SK-N-SH (cell line): ENCODE measurements at regions not wholly inside any gene's neighbourhood (a gene's known extent, or its start where the extent isn't known, plus 50 kb on each side); places are given as distances from the start of the nearest gene placed in this dataset.

ENCODE experiments used
- CTCF ChIA-PET: fragments of 300-600, 350-600 bp; formaldehyde crosslinking; extraction: SDS; loops from one replicate; lab custom pipeline; 2021; lab: Yijun Ruan, JAX
- POLR2A ChIA-PET: fragments of 350-600 bp; sonication (Branson Sonifier 250); formaldehyde crosslinking; extraction: SDS; loops from one replicate; lab custom pipeline; 2020; ENCODE audit warnings: antibody characterized with exemption, inconsistent platforms; lab: Yijun Ruan, JAX
- DNase-seq: peaks from one replicate; pipeline ENCODE4 v3.0.0; 2012
- H2AFZ ChIP-seq: fragments of 200-600 bp; sonication (generic); 2 replicates; pipeline ENCODE4 v1.8.1; 2016; ENCODE audit warnings: antibody characterized with exemption, mild to moderate bottlenecking, low read depth
- H3F3A ChIP-seq: fragments of 200-600 bp; sonication (generic); replicated peaks from 2 replicates; pipeline ENCODE3; 2016; ENCODE audit warnings: antibody characterized with exemption, mild to moderate bottlenecking; ENCODE audit not compliant: insufficient read depth
- H3K27ac ChIP-seq, 2 experiments: fragments of 200-500 bp in 1 of 2; fragments of 200-600 bp in 1 of 2; sonication (Bioruptor generic) in 1 of 2; sonication (generic), shearing (Covaris generic) in 1 of 2; 2 replicates each; pipeline versions ENCODE4 v1.5.1 to v1.6.1; 2014 to 2016; ENCODE audit warnings: low read depth in 2 of 2, inconsistent platforms in 1 of 2, low read length in 1 of 2, mild to moderate bottlenecking in 1 of 2, mixed read lengths in 1 of 2
- H3K27me3 ChIP-seq: fragments of 200-600 bp; sonication (generic), shearing (Covaris generic); 2 replicates; pipeline ENCODE4 v1.6.1; 2016; ENCODE audit warnings: mixed run types; ENCODE audit not compliant: insufficient read depth
- H3K36me3 ChIP-seq, 2 experiments: fragments of 200-500 bp in 1 of 2; fragments of 200-600 bp in 1 of 2; sonication (Bioruptor generic) in 1 of 2; sonication (generic) in 1 of 2; replicated peaks in 1 of 2; 2 replicates each; pipeline versions ENCODE3 to v1.5.1; 2014 to 2016; ENCODE audit warnings: low read length in 1 of 2, mild to moderate bottlenecking in 1 of 2; ENCODE audit not compliant: insufficient read depth in 2 of 2, control insufficient read depth in 1 of 2
- H3K4me1 ChIP-seq, 2 experiments: fragments of 200-500 bp in 1 of 2; fragments of 200-600 bp in 1 of 2; sonication (Bioruptor generic) in 1 of 2; sonication (generic), shearing (Covaris generic) in 1 of 2; 2 replicates each; pipeline versions ENCODE4 v1.5.1 to v1.6.1; 2014 to 2016; ENCODE audit warnings: low read depth in 1 of 2, low read length in 1 of 2, mixed run types in 1 of 2; ENCODE audit not compliant: insufficient read depth in 2 of 2, control insufficient read depth in 1 of 2
- H3K4me2 ChIP-seq: fragments of 200-600 bp; sonication (generic), shearing (Covaris generic); 2 replicates; pipeline ENCODE4 v1.6.1; 2017; ENCODE audit warnings: mixed run types
- H3K4me3 ChIP-seq, 2 experiments: fragments of 200-500 bp in 1 of 2; fragments of 200-600 bp in 1 of 2; sonication (Bioruptor generic) in 1 of 2; sonication (generic), shearing (Covaris generic) in 1 of 2; 2 replicates each; pipeline versions ENCODE4 v1.5.1 to v1.8.1; 2014 to 2016; ENCODE audit warnings: low read depth in 2 of 2, inconsistent platforms in 1 of 2, low read length in 1 of 2, mild to moderate bottlenecking in 1 of 2, mixed read lengths in 1 of 2, moderate library complexity in 1 of 2
- H3K79me2 ChIP-seq: fragments of 200-600 bp; sonication (generic); 2 replicates; pipeline ENCODE4 v1.8.1; 2017; ENCODE audit warnings: mild to moderate bottlenecking; ENCODE audit not compliant: insufficient read depth
- H3K9ac ChIP-seq: fragments of 200-600 bp; sonication (generic); 2 replicates; pipeline ENCODE4 v1.6.1; 2017; ENCODE audit warnings: mixed run types
- H3K9me2 ChIP-seq: fragments of 200-600 bp; sonication (generic); 2 replicates; pipeline ENCODE4 v1.6.1; 2017; ENCODE audit warnings: mixed run types
- H3K9me3 ChIP-seq: fragments of 200-600 bp; sonication (generic); 2 replicates; pipeline ENCODE4 v1.6.1; 2017; ENCODE audit warnings: mixed run types, mild to moderate bottlenecking, moderate library complexity
- H4K20me1 ChIP-seq: fragments of 200-600 bp; sonication (generic); 2 replicates; pipeline ENCODE4 v1.6.1; 2017; ENCODE audit warnings: mild to moderate bottlenecking, mixed run types; ENCODE audit not compliant: insufficient read depth
- FOXM1 ChIP-seq: IDR thresholded peaks from 2 replicates; pipeline ENCODE4 v1.4.0; 2012; ENCODE audit warnings: low read depth, mild to moderate bottlenecking
- GABPA ChIP-seq: IDR thresholded peaks from 2 replicates; pipeline ENCODE4 v1.4.0; 2012; ENCODE audit warnings: low read depth, mild to moderate bottlenecking
- GATA2 ChIP-seq: sonication (generic); formaldehyde crosslinking; IDR thresholded peaks from 2 replicates; pipeline ENCODE4 v1.5.0; 2020; ENCODE audit warnings: mild to moderate bottlenecking, missing genetic modification reagents
- IRF3 ChIP-seq: fragments of 150-350 bp; IDR thresholded peaks from 2 replicates; pipeline ENCODE4 v1.6.1; 2016; ENCODE audit warnings: mild to moderate bottlenecking, low read depth, low read length
- RAD21 ChIP-seq: IDR thresholded peaks from 2 replicates; pipeline ENCODE4 v1.6.1; 2012; ENCODE audit warnings: mild to moderate bottlenecking, low read length
- RCOR1 ChIP-seq: fragments of 150-350 bp; IDR thresholded peaks from 2 replicates; pipeline ENCODE4 v1.6.1; 2017; ENCODE audit warnings: antibody characterized with exemption, low read length
- REST ChIP-seq: IDR thresholded peaks from 2 replicates; pipeline ENCODE4 v1.6.1; 2012; ENCODE audit warnings: mild to moderate bottlenecking, low read depth, low read length, moderate library complexity
- TAF1 ChIP-seq: IDR thresholded peaks from 2 replicates; pipeline ENCODE4 v1.6.1; 2012; ENCODE audit warnings: low read depth, mild to moderate bottlenecking, low read length, moderate library complexity, borderline replicate concordance
- TCF12 ChIP-seq: IDR thresholded peaks from 2 replicates; pipeline ENCODE4 v1.4.0; 2012
- ZBTB33 ChIP-seq: IDR thresholded peaks from 2 replicates; pipeline ENCODE4 v1.4.0; 2012; ENCODE audit warnings: low read depth, borderline replicate concordance
- WGBS: methylation state at CpG from one replicate; pipeline ENCODE4 v1.1.6; 2017; ENCODE audit warnings: low lambda C conversion rate; 5-methylcytosine and 5-hydroxymethylcytosine counted together
- TF ChIP-seq, protein P1 (sequence below): IDR thresholded peaks from 2 replicates; pipeline ENCODE4 v1.4.0; 2012; ENCODE audit warnings: low read depth, borderline replicate concordance

GRCh38 chr7:81873559-81873958, 103.7 kb upstream of the HGF start:
- H3K36me3 ChIP-seq = no peaks in the 10 kb centered on the region
- WGBS = 87% methylated on average over 3 of the region's 3 CpGs

DNA sequence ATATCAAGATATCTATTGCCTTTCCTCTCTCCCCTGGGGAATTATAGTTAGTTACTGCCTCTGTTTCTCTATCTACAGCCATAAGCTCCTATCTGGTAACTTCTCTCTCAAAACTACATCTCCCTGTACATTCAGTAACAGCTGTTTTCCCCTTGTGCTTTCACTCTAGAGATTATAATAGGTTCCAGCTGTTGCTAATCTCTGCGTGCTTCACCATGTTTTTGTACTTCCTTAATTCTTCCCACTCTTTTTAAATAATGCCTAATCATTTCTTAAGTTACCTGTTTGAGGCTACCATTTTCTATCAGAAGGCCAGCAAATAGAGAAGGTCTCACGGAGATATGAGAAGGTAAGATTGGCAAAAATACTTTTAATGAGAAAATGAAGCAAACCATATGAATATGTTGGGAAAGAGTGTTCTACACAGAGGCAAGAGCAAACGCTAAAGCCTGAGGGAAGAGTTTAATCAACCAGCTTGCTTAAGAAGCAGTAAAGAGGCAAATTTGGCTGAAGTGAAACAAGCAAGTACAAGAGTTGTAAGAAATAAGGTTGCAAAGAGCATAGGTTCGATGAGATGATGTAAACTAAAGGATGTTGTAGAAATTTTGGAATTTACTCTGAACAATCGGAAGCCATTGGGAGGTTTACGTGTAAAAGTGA, 101.9 kb upstream of the HGF start:
- Histone ChIP-seq H3K4me3 (no peak overlapping the region), H3F3A (no peaks in the 10 kb centered on the region), H3K36me3 (no peaks in the 10 kb centered on the region), H3K4me1 (no peaks in the 10 kb centered on the region; a peak in 1 of 4 replicates), H3K27ac (peak overlapping the region in 1 of 2 experiments; percentile 55; a peak in 2 of 4 replicates), H3K27me3 (no peaks in the 10 kb centered on the region), H4K20me1 (no peaks in the 10 kb centered on the region), H2AFZ (no peak overlapping the region), H3K9me3 (no peaks in the 10 kb centered on the region), H3K4me2 (no peak overlapping the region), H3K9ac (no peak overlapping the region), H3K79me2 (no peaks in the 10 kb centered on the region), H3K9me2 (no peaks in the 10 kb centered on the region)
- no peak for TF ChIP-seq TAF1
- TF ChIP-seq TCF12 = peak; percentile 38; the same call in 1 of the 2 replicates
- peak; percentile 5 for DNase-seq
- 82% methylated on average over 6 of the region's 6 CpGs for WGBS
- POLR2A ChIA-PET = no interaction called here
- CTCF ChIA-PET = no interaction called here

More at GRCh38 chr7:81873559-81873958, 103.7 kb upstream of the HGF start:
- Histone ChIP-seq H3F3A (no peaks in the 10 kb centered on the region), H3K4me1 (no peaks in the 10 kb centered on the region; a peak in 1 of 4 replicates), H3K9ac (no peak overlapping the region), H3K9me2 (no peaks in the 10 kb centered on the region), H3K27ac (no peak overlapping the region), H4K20me1 (no peaks in the 10 kb centered on the region), H3K4me2 (no peak overlapping the region), H3K79me2 (no peaks in the 10 kb centered on the region), H2AFZ (no peak overlapping the region), H3K9me3 (no peaks in the 10 kb centered on the region), H3K27me3 (no peaks in the 10 kb centered on the region), H3K4me3 (no peak overlapping the region)
- TF ChIP-seq, protein P1, sequence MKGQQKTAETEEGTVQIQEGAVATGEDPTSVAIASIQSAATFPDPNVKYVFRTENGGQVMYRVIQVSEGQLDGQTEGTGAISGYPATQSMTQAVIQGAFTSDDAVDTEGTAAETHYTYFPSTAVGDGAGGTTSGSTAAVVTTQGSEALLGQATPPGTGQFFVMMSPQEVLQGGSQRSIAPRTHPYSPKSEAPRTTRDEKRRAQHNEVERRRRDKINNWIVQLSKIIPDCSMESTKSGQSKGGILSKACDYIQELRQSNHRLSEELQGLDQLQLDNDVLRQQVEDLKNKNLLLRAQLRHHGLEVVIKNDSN = no peak
- no peak for TF ChIP-seq REST
- DNase-seq = no peak
- CTCF ChIA-PET = no interaction called here
- POLR2A ChIA-PET = no interaction called here

DNA sequence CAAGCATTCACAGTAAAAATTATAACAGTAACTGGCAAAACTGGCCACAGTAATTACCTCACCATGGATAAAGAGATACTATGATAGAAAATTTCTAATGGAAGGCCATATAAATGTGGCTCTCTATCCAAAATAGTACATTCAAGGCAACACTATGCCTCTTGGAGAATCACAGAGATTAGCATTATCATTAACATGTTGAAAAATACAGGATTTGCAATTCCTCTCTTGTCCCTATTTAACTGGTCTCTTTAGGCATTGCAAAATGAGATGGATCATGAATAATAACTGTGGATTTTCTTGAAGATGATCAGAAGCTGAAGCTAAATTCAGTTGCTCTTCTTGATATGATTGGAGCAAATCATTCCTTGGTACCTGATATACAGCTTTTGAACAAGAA, 100.8 kb upstream of the HGF start:
- no peaks in the 10 kb centered on the region for H3K36me3 ChIP-seq
- TF ChIP-seq RCOR1 (no peak), GATA2 (CRISPR knock-in tag) (no peak), GABPA (no peak), IRF3 (no peak), FOXM1 (no peak), ZBTB33 (no peak), TAF1 (no peak), RAD21 (no peak)
- TF ChIP-seq, protein P1 = no peak
- TF ChIP-seq, all 33 proteins: peak for 0
- H3K4me1 ChIP-seq = no peaks in the 10 kb centered on the region; a peak in 1 of 4 replicates
- no peaks in the 10 kb centered on the region for H4K20me1 ChIP-seq
- no peaks in the 10 kb centered on the region for H3K9me3 ChIP-seq
- H3K4me3 ChIP-seq = no peak overlapping the region
- H2AFZ ChIP-seq = no peak overlapping the region
- no peaks in the 10 kb centered on the region for H3F3A ChIP-seq
- H3K27me3 ChIP-seq = no peaks in the 10 kb centered on the region
- H3K9me2 ChIP-seq = no peaks in the 10 kb centered on the region
- ChIA-PET POLR2A (no interaction called here), CTCF (no interaction called here)
- no peak overlapping the region for H3K4me2 ChIP-seq
- DNase-seq = no peak
- H3K9ac ChIP-seq = no peak overlapping the region
- H3K27ac ChIP-seq = no peak overlapping the region
- H3K79me2 ChIP-seq = no peaks in the 10 kb centered on the region
